Breast epithelium (tissue), 3 donors: ENCODE measurements at regions not wholly inside any gene's neighbourhood (a gene's known extent, or its start where the extent isn't known, plus 50 kb on each side); places are given as distances from the start of the nearest gene placed in this dataset.

Experiments used
- POLR2A ChIP-seq: fragments of 450-650 bp; IDR thresholded peaks from one replicate; pipeline ENCODE4 v1.6.1; 2016; ENCODE audit warnings: antibody characterized with exemption, mild to moderate bottlenecking, moderate library complexity
- TF ChIP-seq, protein P1 (sequence below), 3 donors: fragments of 450-650 bp; IDR thresholded peaks; one replicate each; pipeline ENCODE4 v1.5.1; 2016 to 2017; ENCODE audit warnings: antibody characterized with exemption in 3 of 3, mild to moderate bottlenecking in 3 of 3, moderate library complexity in 3 of 3

- TF ChIP-seq, protein P1, sequence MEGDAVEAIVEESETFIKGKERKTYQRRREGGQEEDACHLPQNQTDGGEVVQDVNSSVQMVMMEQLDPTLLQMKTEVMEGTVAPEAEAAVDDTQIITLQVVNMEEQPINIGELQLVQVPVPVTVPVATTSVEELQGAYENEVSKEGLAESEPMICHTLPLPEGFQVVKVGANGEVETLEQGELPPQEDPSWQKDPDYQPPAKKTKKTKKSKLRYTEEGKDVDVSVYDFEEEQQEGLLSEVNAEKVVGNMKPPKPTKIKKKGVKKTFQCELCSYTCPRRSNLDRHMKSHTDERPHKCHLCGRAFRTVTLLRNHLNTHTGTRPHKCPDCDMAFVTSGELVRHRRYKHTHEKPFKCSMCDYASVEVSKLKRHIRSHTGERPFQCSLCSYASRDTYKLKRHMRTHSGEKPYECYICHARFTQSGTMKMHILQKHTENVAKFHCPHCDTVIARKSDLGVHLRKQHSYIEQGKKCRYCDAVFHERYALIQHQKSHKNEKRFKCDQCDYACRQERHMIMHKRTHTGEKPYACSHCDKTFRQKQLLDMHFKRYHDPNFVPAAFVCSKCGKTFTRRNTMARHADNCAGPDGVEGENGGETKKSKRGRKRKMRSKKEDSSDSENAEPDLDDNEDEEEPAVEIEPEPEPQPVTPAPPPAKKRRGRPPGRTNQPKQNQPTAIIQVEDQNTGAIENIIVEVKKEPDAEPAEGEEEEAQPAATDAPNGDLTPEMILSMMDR (IDR thresholded peaks at IDR 0.05), result no peak
- no peak for TF ChIP-seq POLR2A
Measured at GRCh38 chr1:117752661-117753060, 146.8 kb downstream of the TENT5C start.
